H1 (cell line): ENCODE measurements at regions not wholly inside any gene's neighbourhood (a gene's known extent, or its start where the extent isn't known, plus 50 kb on each side); places are given as distances from the start of the nearest gene placed in this dataset.
A peak's percentile ranks its signal among the peaks of the same experiment; 100 is the strongest.

ENCODE experiments used
- CTCF ChIA-PET: fragments of 300-600 bp; sonication (Branson Sonifier 250); formaldehyde crosslinking; loops from one replicate; lab custom pipeline; 2021; ENCODE audit not compliant: partially characterized antibody; lab: Charles Lee
- POLR2A ChIA-PET: fragments of 300-600 bp; sonication (Branson Sonifier 250); formaldehyde crosslinking; loops from one replicate; lab custom pipeline; 2021; ENCODE audit warnings: inconsistent platforms; ENCODE audit not compliant: partially characterized antibody; lab: Charles Lee
- DNase-seq, 2 experiments: peaks; one replicate each; pipeline versions ENCODE4 v3.0.0 to v3.0.0-alpha.2; 2010 to 2022; ENCODE audit warnings: low spot score in 2 of 2, low read depth in 1 of 2, mixed read lengths in 1 of 2
- FAIRE-seq: peaks from 2 replicates; lab custom pipeline; 2011; peaks lifted over from hg19 to GRCh38; lab: Jason Lieb, UNC
- H2AFZ ChIP-seq: 2 replicates; pipeline ENCODE4 v1.8.1; 2012; ENCODE audit warnings: low read length, inconsistent platforms
- H2AK5ac ChIP-seq: 2 replicates; pipeline ENCODE4 v1.6.1; 2013; ENCODE audit warnings: low read depth, low read length
- H2BK120ac ChIP-seq: replicated peaks from 2 replicates; pipeline ENCODE3; 2013; ENCODE audit warnings: low read depth, low read length, inconsistent platforms
- H2BK12ac ChIP-seq: 2 replicates; pipeline ENCODE4 v1.6.1; 2013; ENCODE audit warnings: low read depth, low read length
- H2BK15ac ChIP-seq: 2 replicates; pipeline ENCODE4 v1.6.1; 2013; ENCODE audit warnings: low read length
- H2BK20ac ChIP-seq: 2 replicates; pipeline ENCODE4 v1.6.1; 2013; ENCODE audit warnings: low read length
- H2BK5ac ChIP-seq: 2 replicates; pipeline ENCODE4 v1.6.1; 2013; ENCODE audit warnings: low read depth, low read length
- H3K14ac ChIP-seq: 2 replicates; pipeline ENCODE4 v1.6.1; 2013; ENCODE audit warnings: inconsistent platforms; ENCODE audit not compliant: insufficient read length
- H3K18ac ChIP-seq: 2 replicates; pipeline ENCODE4 v1.6.1; 2013; ENCODE audit warnings: low read length; ENCODE audit errors: extremely low read depth
- H3K23ac ChIP-seq: 2 replicates; pipeline ENCODE4 v1.6.1; 2013; ENCODE audit warnings: inconsistent platforms; ENCODE audit not compliant: insufficient read length
- H3K23me2 ChIP-seq: 2 replicates; pipeline ENCODE4 v1.6.1; 2013; ENCODE audit warnings: low read depth, low read length
- H3K27ac ChIP-seq: 2 replicates; pipeline ENCODE4 v1.6.1; 2011; ENCODE audit warnings: low read depth, low read length, inconsistent platforms
- H3K27me3 ChIP-seq, 4 experiments: replicated peaks in 1 of 4; 1 replicate in 1 of 4; 2 replicates in 3 of 4; pipeline versions ENCODE4 v1.6.1 to v1.8.1; 2011 to 2013; ENCODE audit warnings: low read length in 3 of 4, mild to moderate bottlenecking in 3 of 4, inconsistent platforms in 2 of 4, mixed read lengths in 2 of 4, moderate library complexity in 1 of 4; ENCODE audit not compliant: control insufficient read depth in 3 of 4, insufficient read depth in 3 of 4; ENCODE audit errors: extremely low read depth in 1 of 4
- H3K36me3 ChIP-seq, 4 experiments: 2 replicates each; pipeline versions ENCODE4 v1.6.1 to v1.8.1; 2011 to 2013; ENCODE audit warnings: mild to moderate bottlenecking in 4 of 4, low read length in 3 of 4, moderate library complexity in 2 of 4, control low read depth in 1 of 4, inconsistent platforms in 1 of 4; ENCODE audit not compliant: insufficient read depth in 4 of 4, control insufficient read depth in 2 of 4
- H3K4ac ChIP-seq: replicated peaks from 2 replicates; pipeline ENCODE3; 2013; ENCODE audit warnings: low read length, low read depth, mixed read lengths, inconsistent platforms; ENCODE audit not compliant: insufficient read length
- H3K4me1 ChIP-seq, 4 experiments: replicated peaks in 1 of 4; 1 replicate in 1 of 4; 2 replicates in 3 of 4; pipeline versions ENCODE4 v1.6.1 to v1.8.1; 2011 to 2013; ENCODE audit warnings: low read length in 3 of 4, inconsistent platforms in 2 of 4, mixed read lengths in 1 of 4; ENCODE audit not compliant: insufficient read depth in 4 of 4, control insufficient read depth in 3 of 4
- H3K4me2 ChIP-seq, 2 experiments: 2 replicates each; pipeline versions ENCODE4 v1.6.1 to v1.8.1; 2011 to 2013; ENCODE audit warnings: low read depth in 2 of 2, low read length in 2 of 2, control low read depth in 1 of 2, inconsistent platforms in 1 of 2, mild to moderate bottlenecking in 1 of 2; ENCODE audit not compliant: insufficient read depth in 1 of 2
- H3K4me3 ChIP-seq, 4 experiments: fragments of 200-600, 300-600 bp in 1 of 4; sonication (generic), shearing (Covaris generic), sonication (Bioruptor Twin) in 1 of 4; 2 replicates each; pipeline versions ENCODE4 v1.5.1 to v1.8.1; 2011 to 2016; ENCODE audit warnings: low read length in 4 of 4, low read depth in 3 of 4, control low read depth in 2 of 4, inconsistent platforms in 2 of 4, mild to moderate bottlenecking in 2 of 4, mixed read lengths in 1 of 4, moderate library complexity in 1 of 4; ENCODE audit not compliant: insufficient read depth in 2 of 4; ENCODE audit errors: extremely low read depth in 1 of 4
- H3K56ac ChIP-seq: replicated peaks from 2 replicates; pipeline ENCODE3; 2013; ENCODE audit warnings: low read depth, mild to moderate bottlenecking, mixed read lengths, low read length, inconsistent platforms; ENCODE audit not compliant: insufficient read length
- H3K79me1 ChIP-seq: 2 replicates; pipeline ENCODE4 v1.6.1; 2013; ENCODE audit warnings: low read depth, low read length, control low read depth
- H3K79me2 ChIP-seq, 2 experiments: 2 replicates each; pipeline versions ENCODE4 v1.6.1 to v1.8.1; 2012 to 2013; ENCODE audit warnings: low read length in 2 of 2, mild to moderate bottlenecking in 2 of 2, inconsistent platforms in 1 of 2; ENCODE audit not compliant: insufficient read depth in 2 of 2, control insufficient read depth in 1 of 2
- H3K9ac ChIP-seq, 4 experiments: replicated peaks in 1 of 4; 1 replicate in 1 of 4; 2 replicates in 3 of 4; pipeline versions ENCODE4 v1.6.1 to v1.8.1; 2011 to 2013; ENCODE audit warnings: low read depth in 3 of 4, low read length in 3 of 4, control low read depth in 2 of 4, mild to moderate bottlenecking in 2 of 4, moderate library complexity in 2 of 4, inconsistent platforms in 1 of 4; ENCODE audit errors: extremely low read depth in 1 of 4
- H3K9me3 ChIP-seq, 2 experiments: 2 replicates each; pipeline versions ENCODE4 v1.6.1 to v1.8.1; 2012 to 2013; ENCODE audit warnings: mild to moderate bottlenecking in 2 of 2, moderate library complexity in 2 of 2, control low read depth in 1 of 2, inconsistent platforms in 1 of 2, low read depth in 1 of 2, low read length in 1 of 2, mixed read lengths in 1 of 2; ENCODE audit not compliant: insufficient read depth in 2 of 2
- H4K20me1 ChIP-seq, 2 experiments: replicated peaks in 1 of 2; 2 replicates each; pipeline versions ENCODE3 to v1.8.1; 2011 to 2013; ENCODE audit warnings: inconsistent platforms in 2 of 2, low read length in 2 of 2, mild to moderate bottlenecking in 1 of 2; ENCODE audit not compliant: insufficient read depth in 2 of 2, control insufficient read depth in 1 of 2
- H4K5ac ChIP-seq: 2 replicates; pipeline ENCODE4 v1.6.1; 2013; ENCODE audit warnings: low read length, low read depth, mixed read lengths, inconsistent platforms; ENCODE audit not compliant: insufficient read length
- H4K8ac ChIP-seq: 2 replicates; pipeline ENCODE4 v1.8.0; 2013; ENCODE audit warnings: mild to moderate bottlenecking, moderate library complexity, low read length, inconsistent platforms; ENCODE audit not compliant: insufficient read depth; ENCODE audit errors: extremely low read depth
- H4K91ac ChIP-seq: replicated peaks from 2 replicates; pipeline ENCODE3; 2013; ENCODE audit warnings: low read length, mixed read lengths, inconsistent platforms; ENCODE audit not compliant: insufficient read length
- BCL11A ChIP-seq, 2 experiments: IDR thresholded peaks; one replicate each; pipeline ENCODE4 v1.6.1; 2011; ENCODE audit warnings: low read depth in 2 of 2, low read length in 2 of 2, mild to moderate bottlenecking in 2 of 2
- BRCA1 ChIP-seq: IDR thresholded peaks from 2 replicates; pipeline ENCODE4 v1.6.1; 2012; ENCODE audit warnings: low read depth, low read length, improper control_type of control experiment
- CEBPB ChIP-seq: IDR thresholded peaks from 2 replicates; pipeline ENCODE4 v1.6.1; 2012; ENCODE audit warnings: low read depth, low read length
- EP300 ChIP-seq, 2 experiments: IDR thresholded peaks; 1 replicate in 1 of 2; 2 replicates in 1 of 2; pipeline ENCODE4 v1.6.1; 2011 to 2012; ENCODE audit warnings: low read depth in 2 of 2, low read length in 2 of 2, mild to moderate bottlenecking in 2 of 2, borderline replicate concordance in 1 of 2, inconsistent platforms in 1 of 2, moderate library complexity in 1 of 2
- RFX5 ChIP-seq: IDR thresholded peaks from 2 replicates; pipeline ENCODE4 v1.6.1; 2011; ENCODE audit warnings: low read depth, low read length, improper control_type of control experiment, borderline replicate concordance
- SIN3A ChIP-seq, 2 experiments: IDR thresholded peaks in 1 of 2; conservative IDR thresholded peaks in 1 of 2; 2 replicates each; pipeline ENCODE4 v1.6.1; 2011 to 2012; ENCODE audit warnings: low read length in 2 of 2, improper control_type of control experiment in 1 of 2, low read depth in 1 of 2, mild to moderate bottlenecking in 1 of 2
- TAF1 ChIP-seq: IDR thresholded peaks from 2 replicates; pipeline ENCODE4 v1.6.1; 2011; ENCODE audit warnings: mild to moderate bottlenecking, low read depth, low read length
- WGBS, 2 experiments: shearing (Covaris generic) in 1 of 2; methylation state at CpG; one replicate each; pipeline versions ENCODE4 v1.1.6 to v1.1.7; 2013 to 2015; ENCODE audit warnings: low lambda C conversion rate in 2 of 2, mixed read lengths in 2 of 2, inconsistent platforms in 1 of 2, low coverage in 1 of 2, missing lambda C conversion rate in 1 of 2; ENCODE audit not compliant: insufficient replicate concordance in 2 of 2, insufficient coverage in 1 of 2, insufficient read length in 1 of 2; ENCODE audit errors: extremely low coverage in 1 of 2, missing lambda C conversion rate in 1 of 2; 5-methylcytosine and 5-hydroxymethylcytosine counted together

GRCh38 chr11:70854201-70854600 is 398.2 kb downstream of the SHANK2 start:
- Histone ChIP-seq H4K8ac (peak overlapping the region; percentile 41; the same call in 1 of the 2 replicates), H3K79me1 (no peaks in the 10 kb centered on the region), H3K4me3 (no peak overlapping the region), H3K27me3 (no peaks in the 10 kb centered on the region), H3K79me2 (no peaks in the 10 kb centered on the region), H4K20me1 (peaks cover 5 to 10% of the 10 kb centered on the region in 2 experiments), H3K27ac (no peak overlapping the region), H2BK20ac (no peak overlapping the region), H4K5ac (no peak overlapping the region), H3K36me3 (no peaks in the 10 kb centered on the region), H3K4ac (no peak overlapping the region), H3K18ac (no peak overlapping the region), H4K91ac (no peak overlapping the region), H3K14ac (no peak overlapping the region), H3K9me3 (no peaks in the 10 kb centered on the region), H3K4me2 (no peak overlapping the region), H3K56ac (no peak overlapping the region), H2AK5ac (no peak overlapping the region), H2BK5ac (no peak overlapping the region), H3K23ac (no peak overlapping the region), H2BK12ac (no peak overlapping the region), H3K9ac (no peak overlapping the region), H3K23me2 (peaks cover 10% of the 10 kb centered on the region; the same call in 1 of the 2 replicates), H2BK15ac (no peak overlapping the region), H3K4me1 (no peaks in the 10 kb centered on the region), H2AFZ (no peak overlapping the region), H2BK120ac (no peak overlapping the region)
- ChIA-PET CTCF (interaction anchor here (1.1 to 1.7 kb wide), 5 partner anchors 32 to 88 kb away, joined by 3 to 6 read pairs (median 4); no protein-coding TSS in a partner anchor), POLR2A (no interaction called here)
- no peak for DNase-seq
- 97% methylated on average over 3 of the region's 3 CpGs; no CpG with 5 or more reads in 1 of the 2 experiments for WGBS, 2 experiments
- FAIRE-seq, result no peak
- TF ChIP-seq TAF1, result no peak
- TF ChIP-seq CEBPB, result no peak
- TF ChIP-seq EP300 (IDR thresholded peaks at IDR 0.05; ENCODE audit: borderline replicate concordance in 1 of 2, low read depth in 2 of 2, low read length in 2 of 2), result no peak
- no peak for TF ChIP-seq SIN3A (conservative IDR thresholded peaks at IDR 0.05 in 1 of 2, IDR thresholded peaks at IDR 0.05 in 1 of 2; ENCODE audit: low read depth in 1 of 2, low read length in 2 of 2)
- TF ChIP-seq BRCA1, result no peak
- no peak for TF ChIP-seq RFX5
- no peak for TF ChIP-seq BCL11A (IDR thresholded peaks at IDR 0.05; ENCODE audit: low read depth in 2 of 2, low read length in 2 of 2)
